DMS79 (cell line): ENCODE measurements at regions not wholly inside any gene's neighbourhood (a gene's known extent, or its start where the extent isn't known, plus 50 kb on each side); places are given as distances from the start of the nearest gene placed in this dataset.

Experiments used
- DNase-seq: peaks from one replicate; lab custom pipeline; 2025; lab: John Stamatoyannopoulos, UW

DNA sequence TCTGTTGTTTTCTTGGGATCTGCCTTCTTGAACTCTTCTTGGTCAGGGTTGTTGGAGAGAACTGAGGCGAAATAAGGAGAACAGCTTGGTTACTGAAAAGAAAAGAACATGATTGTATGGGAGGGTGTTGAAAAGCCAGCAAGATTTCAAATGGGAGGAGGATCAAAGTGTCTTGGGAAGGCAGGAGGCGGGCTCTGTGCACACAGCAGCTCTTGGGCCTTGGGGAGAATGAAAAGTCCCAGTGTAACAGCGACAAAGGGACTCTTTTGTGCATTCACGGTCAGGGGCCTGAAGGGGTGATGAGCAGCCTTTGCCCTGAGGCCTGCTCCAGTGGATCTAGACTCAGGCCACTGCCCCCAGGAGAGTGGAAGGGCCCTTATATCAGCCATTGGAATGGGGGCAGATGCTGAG lies 135.4 kb downstream of the ADAMTS15 start:
- DNase-seq = no peak

DNA sequence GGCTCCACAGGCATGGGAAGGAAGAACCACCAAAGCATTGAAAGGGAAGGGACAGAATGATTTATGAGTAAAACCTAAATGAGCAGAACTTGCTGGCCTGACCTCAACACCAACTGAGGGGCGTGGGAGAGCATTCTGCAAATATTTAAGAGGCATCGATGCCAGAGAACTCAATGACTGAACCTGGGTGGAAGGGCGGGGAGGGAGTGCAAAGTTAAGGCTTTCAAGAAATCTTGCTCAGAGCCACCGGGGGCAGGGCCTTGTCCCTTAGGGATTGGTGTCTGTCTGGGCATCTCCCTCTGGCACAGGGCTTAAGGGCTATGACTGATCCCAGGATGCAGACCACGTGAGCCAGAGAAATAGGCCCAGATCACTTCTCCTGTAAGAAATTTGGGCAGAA lies 137.1 kb downstream of the ADAMTS15 start:
- no peak for DNase-seq

DNA sequence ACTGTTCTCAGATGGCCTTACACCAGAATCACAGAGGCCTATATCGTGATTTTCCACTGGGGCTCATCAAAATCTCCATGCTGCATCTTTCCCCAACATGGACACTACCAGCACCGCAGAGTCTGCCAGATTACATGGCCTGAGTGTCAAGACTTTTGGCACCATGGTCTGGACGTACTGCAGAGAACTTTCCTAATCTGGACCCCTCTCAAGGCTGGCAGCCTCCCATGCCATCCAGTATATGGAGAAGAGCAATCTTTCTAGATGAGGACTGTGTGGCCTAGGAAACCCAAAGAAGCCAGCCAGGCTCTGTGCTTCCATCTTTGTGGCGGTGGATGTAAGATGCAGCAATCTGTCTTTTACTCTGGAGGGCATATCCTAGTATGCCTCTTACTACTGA lies 139.2 kb downstream of the ADAMTS15 start:
- no peak for DNase-seq

DNA sequence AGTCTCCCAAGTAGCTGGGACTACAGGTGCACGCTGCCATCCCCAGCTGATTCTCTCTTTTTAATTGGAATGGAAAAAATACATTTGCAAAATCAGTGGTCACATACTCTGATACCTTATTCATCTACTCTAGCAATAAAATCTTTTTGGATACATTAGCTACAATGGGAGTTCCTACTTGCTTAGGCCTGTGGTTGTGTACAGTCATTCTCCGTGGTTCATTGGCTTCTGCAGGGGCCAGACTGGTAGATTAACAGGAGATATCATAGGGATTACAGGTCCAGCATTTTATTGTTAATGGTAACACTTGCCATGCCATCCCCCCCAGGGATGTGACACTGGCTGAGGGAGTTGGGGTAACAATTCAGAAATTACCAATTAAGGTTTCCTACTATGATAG lies 140.0 kb downstream of the ADAMTS15 start:
- DNase-seq = no peak

DNA sequence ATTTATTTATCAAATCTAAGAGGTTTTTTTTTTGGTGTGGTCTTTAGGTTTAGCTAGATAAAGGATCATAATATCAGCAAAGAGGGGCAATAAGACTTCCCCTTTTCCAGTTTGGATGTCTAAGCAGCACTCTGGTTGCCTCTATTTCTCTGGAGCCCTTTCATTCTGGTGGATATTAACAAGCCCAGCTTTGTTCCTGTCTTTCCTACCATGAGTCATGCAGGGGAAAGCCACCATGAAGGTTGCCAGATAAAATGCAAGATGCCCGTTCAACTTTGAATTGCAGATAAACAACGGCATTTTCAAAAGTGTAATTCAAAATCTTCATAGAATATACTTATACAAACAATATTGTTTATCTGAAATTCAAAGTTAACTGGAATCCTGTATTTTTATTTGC lies 143.6 kb downstream of the ADAMTS15 start:
- no peak for DNase-seq

DNA sequence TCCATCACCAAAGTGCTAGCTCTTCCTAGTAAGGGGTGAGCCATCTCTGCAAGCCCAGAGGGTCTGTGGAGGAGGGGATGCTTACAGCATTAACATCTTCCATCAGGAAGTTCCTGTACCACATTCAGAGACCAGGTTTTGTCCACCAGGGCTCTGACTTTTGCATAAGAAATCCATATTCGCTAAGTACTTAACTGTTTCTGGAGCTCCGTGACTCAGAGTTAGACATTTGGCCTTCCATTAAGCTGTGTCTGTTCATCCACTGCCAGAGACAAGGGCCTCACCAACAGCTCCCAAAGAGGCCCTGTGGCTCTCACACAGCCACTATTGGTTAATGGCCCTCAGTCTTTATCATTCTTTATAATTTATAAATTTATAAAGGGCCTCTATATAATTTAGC lies 144.6 kb downstream of the ADAMTS15 start:
- no peak for DNase-seq

DNA sequence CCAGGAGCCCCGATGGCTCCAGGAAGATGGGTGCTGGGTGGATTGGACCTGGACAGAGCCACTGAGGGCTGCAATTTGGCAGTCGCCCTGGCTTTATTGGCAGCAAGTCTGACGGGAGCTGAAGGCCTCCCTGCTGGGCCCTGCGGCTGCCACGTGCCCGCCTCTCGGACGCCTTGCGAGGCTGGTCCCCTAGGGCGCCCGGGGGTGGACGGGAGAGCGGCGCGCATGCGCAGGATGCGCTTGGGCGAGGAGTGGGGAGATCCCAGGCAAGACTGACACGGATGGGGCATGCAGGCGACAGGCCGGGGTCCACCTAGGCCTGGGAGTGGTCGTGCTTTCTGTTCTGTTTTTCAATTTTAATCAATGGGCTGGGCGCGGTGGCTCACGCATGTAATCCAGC lies 150.0 kb downstream of the ADAMTS15 start:
- no peak for DNase-seq

DNA sequence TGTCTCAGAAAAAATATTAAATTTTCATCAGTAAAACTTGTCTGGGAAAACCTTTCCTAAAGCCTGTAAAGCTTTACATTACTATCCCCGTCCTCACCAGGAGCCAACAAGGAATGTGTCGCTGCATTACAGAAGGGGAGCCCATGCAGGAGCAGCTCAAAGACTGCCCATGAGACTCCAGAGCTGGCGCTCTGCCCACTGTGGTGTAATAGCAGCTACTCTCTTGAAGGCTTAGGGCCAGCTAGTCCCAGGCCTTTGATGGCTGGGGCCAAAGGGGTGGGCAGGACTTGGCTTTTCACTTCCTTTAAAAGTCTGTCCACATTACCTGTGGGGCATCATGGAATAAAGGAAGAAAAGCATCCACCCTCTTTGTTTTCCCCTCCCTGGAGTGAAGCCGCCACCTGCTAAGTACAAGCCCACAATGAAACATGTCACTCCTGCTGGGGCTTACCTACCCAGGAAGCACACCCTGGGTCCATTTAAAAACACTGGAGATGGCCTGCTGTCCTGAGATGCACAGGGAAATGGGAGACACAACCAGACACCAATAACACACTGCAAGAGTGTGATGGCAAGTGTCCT lies 150.7 kb downstream of the ADAMTS15 start:
- no peak for DNase-seq

DNA sequence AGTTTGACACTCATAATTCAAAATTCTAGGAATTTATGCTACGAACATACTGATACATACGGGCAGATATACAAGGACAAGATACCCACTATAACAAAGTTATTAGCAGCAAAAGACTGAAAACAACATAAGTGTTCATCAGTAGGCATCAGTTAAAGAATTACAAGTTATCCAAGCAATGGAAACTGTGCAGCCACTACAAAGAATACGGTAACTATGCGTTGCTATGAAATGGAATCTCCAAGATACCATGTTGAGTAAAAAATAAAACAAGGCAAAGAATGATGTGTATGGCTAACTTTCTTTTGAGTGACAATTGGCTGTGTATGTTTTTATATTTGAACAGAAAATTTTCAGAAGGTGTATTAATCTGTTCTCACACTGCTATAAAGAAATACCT lies 151.7 kb downstream of the ADAMTS15 start:
- no peak for DNase-seq

DNA sequence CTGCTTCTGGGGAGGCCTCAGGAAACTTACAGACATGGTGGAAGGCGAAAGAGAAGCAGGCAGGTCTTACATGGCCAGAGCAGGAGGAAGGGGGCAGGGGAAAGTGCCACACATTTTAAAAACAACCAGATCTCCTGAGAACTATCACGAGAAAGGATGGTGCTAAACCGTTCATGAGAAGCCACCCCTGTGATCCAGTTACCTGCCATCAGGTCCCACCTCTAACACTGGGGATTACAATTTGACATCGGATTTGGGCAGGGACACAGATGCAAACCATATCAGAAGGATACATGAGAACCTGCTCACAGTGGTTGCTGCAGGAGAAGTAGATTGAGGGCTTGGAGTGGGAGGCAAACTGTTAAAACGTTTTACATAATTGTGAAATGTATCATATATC lies 152.2 kb downstream of the ADAMTS15 start:
- no peak for DNase-seq

DNA sequence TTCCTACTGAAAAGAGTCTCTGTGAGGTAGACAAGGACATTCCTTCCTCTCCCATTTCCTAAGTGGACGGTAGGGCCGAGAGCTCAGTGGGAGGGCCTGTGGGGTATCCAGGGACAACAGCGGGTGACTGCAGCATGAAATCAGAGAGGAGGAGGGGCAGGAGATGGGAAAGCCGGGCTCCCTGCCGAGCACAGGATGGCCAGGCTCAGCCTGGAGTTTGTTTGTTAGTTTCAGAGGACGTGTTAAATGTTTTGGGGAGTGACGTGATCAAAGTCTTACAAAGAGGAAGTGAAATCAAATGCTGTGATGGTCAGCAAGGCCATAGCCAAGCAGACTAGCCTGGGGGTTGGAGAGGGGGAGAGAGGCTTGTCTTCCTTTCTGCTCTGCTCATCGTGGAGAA lies 152.7 kb downstream of the ADAMTS15 start:
- no peak for DNase-seq

DNA sequence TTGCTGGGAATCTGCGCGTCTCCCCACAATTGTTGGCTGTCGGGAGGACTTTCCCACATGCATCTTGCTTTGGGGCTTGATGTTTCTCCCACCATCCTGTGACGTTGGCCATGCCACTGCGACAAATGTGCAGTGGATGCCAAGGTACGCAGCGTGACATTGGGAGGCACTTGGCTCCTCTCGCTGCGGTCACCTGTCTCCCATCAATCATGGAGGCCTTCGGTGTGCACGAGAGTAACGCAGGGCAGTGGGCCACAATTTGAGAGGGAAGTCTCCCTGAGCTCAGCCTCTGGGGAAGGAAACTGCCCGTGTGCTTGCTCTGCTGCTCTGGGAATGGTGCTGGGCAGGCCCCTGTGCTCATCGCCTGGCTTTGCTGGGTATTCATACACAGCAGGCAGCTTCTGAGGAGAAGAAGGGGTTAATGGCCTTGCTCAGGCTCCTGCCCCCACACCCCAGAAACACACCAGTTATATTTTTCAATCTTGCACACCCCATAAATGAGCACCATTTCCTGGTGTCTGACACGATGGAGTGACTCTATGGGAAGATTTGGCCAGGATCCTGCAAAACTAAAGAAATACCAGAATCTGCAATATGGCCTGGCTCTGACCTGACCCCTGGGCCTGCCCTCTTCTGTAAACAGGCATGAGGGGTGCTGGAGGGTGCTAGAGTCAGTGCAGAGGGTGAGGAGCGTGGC lies 153.5 kb downstream of the ADAMTS15 start:
- DNase-seq = no peak

DNA sequence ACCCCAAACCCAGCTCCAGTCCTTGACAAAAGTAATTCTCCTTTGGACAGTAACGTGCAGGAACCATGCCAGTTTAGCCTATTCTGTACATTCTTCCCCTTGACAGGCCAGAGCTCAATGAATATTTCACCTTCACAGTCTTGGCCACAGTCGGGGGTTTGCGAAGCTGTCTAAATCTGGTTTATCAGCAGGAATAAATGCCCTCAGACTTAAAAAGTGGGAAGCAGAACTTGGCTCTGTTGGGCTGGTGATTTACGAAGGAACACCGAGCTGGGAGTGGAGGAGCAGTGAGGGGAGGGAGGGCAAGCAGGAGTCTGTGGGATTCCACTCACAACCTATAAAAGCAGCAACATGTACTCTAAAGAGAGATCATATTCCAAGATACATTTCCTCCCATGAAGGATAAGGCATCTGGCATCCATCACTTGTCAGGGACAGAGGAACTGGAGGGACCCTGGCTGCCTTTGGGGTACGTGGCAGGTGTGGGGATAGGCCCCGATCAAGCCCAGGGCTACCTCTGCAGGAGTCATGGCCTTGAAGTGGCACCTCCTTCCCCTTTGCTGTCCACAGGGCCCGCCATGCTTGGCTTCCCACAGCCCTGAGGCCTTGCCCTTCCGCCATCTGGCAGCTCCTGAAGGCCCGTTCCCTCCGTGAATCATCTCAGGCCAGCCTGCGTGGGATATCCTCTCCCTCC lies 154.3 kb downstream of the ADAMTS15 start:
- DNase-seq = no peak

DNA sequence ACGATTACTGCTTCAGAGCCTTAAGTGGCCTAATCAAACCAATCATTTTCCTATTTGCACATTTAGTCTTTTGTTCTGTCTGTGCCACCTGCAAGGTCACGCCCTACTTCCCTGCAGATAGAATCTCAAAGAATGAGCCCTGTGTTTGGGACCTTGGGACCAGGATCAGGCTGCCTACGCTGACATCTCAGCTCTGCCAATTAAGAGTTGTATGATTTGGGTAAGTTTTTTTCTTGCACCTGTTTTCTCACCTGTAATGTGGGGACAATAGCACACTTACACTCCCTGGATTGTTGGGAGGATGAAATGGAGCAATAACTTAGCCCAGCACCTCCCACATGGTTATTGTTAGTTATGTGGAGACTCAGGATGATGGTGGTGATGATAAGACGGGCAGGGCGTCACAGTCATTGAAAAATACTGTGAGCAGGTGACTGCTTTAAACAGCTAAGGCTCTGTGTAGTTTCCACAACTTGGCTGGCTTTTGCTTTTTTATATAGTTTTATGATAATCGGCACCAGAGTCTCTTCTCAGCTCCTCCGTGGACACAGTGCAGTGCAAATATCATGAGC lies 155.0 kb downstream of the ADAMTS15 start:
- DNase-seq = no peak

DNA sequence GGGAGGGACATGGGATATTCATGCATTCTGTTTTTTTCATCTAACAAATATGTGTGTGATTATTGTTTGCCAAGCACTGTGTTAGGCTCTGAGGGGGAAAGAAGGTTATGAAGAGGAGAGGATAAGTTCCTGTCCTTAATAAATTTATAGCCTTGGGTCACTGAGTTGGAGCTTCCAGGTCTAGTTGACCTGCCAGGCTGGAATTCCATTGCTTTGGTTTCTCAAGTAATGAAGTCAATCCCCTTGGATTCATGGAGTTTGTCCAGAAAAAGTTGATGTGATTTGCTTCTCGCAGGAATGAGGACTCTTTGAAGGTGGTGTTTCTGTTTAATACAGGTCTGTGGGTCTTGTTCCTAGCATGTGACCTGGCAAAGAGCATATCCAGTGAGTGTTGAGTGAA lies 156.2 kb downstream of the ADAMTS15 start:
- no peak for DNase-seq

DNA sequence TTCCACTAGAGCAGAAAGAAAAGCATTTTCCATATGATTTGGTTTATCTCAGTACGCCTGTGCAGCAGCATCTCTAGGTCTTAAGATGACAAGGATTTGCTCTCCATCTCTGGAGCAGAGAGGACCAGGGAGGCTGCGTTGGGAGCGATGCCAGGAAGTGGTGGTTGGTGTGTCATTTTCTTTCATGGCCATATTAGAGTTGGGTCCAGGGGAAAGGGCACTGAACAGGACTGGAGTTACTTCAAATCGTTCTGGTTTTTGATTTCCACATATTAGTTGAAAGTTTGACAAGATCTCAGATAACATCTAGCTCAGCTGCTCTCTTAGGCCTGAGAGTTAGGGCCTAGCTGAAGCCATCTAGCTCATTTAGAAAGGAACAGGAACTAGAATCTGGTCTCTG lies 157.7 kb downstream of the ADAMTS15 start:
- DNase-seq = no peak

DNA sequence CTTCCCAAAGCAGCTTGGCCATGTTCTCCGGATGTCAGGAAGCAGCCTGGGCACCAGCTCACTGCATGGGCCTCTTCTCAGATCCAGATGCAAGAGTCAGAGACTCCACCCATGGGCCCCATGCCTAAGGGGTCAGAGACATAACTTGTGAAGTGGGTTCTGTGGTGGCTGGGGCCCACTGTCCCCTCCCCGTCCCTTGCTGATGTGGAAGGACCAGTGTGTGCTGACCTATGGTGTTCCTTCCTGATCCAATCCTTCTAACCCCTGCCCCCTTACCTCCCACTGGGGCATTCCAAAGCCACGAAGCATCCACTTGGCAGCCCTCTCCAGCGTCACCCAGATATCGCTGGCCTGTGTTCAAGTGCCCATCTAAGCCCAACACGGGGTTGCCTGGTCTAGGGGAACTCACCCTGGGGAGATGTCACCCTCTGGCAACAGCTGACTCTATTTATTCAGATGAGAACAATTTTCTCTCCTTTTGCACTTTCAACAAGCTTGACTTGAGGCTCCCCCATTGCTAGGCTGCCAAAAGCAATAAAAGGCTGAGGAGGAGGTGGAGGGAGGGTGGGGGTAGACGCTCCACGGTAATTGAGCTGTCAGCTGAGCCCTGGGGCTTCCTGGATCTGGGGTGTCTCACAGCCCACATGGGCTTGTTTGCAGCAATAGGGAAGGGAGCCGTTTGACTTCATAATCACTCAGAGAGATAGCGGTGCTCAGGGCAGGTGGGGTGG lies 158.5 kb downstream of the ADAMTS15 start:
- no peak for DNase-seq

DNA sequence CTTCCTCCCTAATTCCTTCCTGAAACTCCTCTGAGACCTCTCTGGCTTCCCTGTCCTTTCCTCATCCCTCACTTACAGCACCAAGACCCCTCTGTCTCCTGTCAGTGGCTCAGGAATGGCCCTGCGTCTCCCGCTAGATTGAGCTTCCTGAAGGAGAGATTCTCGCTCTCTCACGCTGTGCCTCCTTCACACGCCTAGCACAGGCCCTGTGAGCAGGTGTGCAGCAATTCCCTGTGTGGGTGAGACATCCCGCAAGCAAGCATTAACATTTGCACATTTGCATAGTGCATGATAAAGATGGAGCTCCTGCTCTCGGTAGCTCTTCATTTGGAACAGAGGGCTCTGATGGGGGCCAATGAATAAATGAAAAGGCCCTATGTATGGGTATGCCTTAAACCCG lies 159.8 kb downstream of the ADAMTS15 start:
- DNase-seq = no peak

DNA sequence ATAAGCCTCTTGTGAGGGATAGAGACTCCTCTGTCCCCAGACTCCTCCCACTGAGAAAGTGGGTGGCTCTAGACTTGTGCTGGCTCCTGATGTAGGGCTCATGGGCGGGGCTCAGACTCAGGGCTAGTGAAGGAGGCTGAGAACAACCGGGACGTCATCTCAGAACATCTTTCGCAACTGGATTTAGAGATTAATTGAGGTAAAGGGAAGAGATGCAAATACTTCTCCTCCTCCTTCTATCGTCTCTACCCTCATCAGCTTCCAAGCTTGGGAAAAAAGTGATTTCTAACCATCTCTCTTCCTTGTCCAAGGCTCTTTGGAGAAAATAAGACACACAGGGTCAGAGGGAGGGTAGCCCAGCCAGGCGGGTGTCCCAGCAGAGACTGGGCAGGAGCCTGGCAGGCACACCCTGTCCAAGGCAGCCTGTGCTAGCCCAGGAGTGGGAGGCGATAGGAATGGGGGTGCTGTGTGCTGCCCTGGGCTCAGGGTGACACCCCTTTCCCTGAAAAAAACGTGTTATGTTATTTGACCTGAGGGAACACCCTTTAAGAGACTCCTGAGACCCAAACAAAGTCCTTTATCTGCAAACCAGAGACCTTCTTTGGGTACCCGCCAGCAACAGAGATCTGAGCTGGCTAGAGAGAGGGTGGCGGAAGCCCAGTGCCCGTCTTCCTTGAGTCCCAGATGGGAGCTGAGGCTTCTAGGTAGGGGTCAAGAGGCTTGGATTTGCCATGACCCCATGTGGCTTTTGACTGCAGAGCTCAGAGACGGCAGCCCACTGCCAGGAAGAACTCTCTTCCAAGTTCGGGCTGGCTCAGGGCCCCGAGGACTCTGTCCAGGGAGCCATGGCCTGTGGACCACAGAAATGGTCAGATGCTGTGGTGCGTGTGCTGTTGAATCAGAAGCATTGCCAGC lies 160.9 kb downstream of the ADAMTS15 start:
- no peak for DNase-seq

DNA sequence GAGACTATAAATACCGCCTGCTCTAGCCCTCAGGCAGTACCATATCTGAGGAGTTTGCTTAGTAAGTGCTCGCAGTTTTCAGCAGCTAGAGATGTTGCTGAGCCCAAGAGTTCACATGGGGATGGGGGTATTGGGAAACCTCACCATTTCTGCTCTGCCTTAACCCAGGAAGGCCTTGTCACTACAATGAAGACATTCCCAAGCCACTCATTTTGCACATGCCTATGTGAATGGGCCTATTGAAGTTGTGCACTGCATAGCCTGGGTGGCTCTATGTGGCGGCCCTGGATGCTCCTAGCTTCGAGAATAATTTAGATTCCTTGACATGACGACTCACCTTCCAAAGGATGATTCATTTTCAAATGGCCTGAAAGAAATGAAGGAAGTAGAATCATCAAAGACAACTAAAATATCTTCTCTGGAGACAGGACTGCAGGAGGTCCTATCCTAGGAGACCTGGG lies 163.4 kb downstream of the ADAMTS15 start:
- DNase-seq = no peak

DNA sequence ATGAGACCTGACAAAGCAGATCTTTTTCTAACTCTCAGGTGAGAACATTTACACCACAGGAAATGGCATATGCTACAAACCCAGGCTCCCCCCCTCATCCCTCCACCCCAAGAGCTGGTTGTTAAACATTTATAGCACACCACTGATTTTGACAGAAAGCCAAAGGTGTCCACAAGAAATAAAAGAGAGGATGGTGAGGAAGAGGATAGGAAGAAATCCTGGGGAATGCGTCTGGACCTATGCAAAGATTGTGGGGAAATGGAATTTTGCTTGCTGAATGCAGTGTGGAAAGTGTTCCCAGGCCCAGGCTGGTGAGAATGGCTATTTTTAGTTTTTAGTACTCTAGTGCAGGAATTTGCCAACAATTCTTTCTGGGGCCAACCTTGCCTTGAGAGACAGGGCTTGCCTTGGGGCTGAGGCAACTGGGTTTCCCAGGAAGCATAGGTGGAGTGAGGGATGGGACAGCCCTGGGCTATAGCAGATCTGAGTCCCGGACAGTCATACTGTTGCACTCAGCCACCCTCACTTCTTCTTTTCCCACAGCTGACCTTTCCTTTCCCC lies 163.9 kb downstream of the ADAMTS15 start:
- no peak for DNase-seq
